ENCODE measurements at regions not wholly inside any gene's neighbourhood (a gene's known extent, or its start where the extent isn't known, plus 50 kb on each side); places are given as distances from the start of the nearest gene placed in this dataset.
A peak's percentile ranks its signal among the peaks of the same experiment; 100 is the strongest.
"Not testable (repeated sequence)": the region's sequence is repeated elsewhere in the genome, so short reads cannot be mapped to it uniquely, and the experiment has no call there.

DNA sequence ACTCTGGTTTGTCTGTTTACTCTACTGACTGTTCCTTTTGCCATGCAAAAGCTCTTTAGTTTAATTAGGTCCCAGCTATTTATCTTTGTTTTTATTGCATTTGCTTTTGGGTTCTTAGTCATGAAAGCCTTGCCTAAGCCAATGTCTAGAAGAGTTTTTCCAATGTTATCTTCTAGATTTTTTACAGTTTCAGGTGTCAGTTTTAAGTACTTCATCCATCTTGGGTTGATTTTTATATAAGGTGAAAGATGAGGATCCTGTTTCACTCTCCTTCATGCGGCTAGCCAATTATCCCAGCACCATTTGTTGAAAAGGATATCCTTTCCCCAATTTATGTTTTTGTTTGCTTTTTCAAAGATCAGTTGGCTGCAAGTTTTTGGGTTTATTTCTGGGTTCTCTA, 1100.5 kb upstream of the ALCAM start:
- ATAC-seq, result not testable (repeated sequence)

- no peak for ATAC-seq
- TF ChIP-seq OSR1 (CRISPR knock-in tag; IDR thresholded peaks at IDR 0.05) (no peak), ISL1 (CRISPR knock-in tag; IDR thresholded peaks at IDR 0.05) (no peak), TCF4 (CRISPR knock-in tag; IDR thresholded peaks at IDR 0.05; ENCODE audit: borderline replicate concordance) (no peak), GLIS3 (CRISPR knock-in tag; IDR thresholded peaks at IDR 0.05) (no peak), SNAI2 (CRISPR knock-in tag; IDR thresholded peaks at IDR 0.05) (no peak), ZNF565 (CRISPR knock-in tag; conservative IDR thresholded peaks at IDR 0.05; ENCODE audit: low read depth) (no peak), CSRNP3 (CRISPR knock-in tag; IDR thresholded peaks at IDR 0.05) (no peak), ZC3H10 (CRISPR knock-in tag; IDR thresholded peaks at IDR 0.05) (no peak), CREB5 (CRISPR knock-in tag; IDR thresholded peaks at IDR 0.05; ENCODE audit: low read depth) (no peak), TSHZ2 (CRISPR knock-in tag; IDR thresholded peaks at IDR 0.05) (no peak), ZNF70 (CRISPR knock-in tag; IDR thresholded peaks at IDR 0.05) (no peak), CSDC2 (CRISPR knock-in tag; IDR thresholded peaks at IDR 0.05) (no peak)
Measured at GRCh38 chr3:104269771-104270170, 1096.9 kb upstream of the ALCAM start.

DNA sequence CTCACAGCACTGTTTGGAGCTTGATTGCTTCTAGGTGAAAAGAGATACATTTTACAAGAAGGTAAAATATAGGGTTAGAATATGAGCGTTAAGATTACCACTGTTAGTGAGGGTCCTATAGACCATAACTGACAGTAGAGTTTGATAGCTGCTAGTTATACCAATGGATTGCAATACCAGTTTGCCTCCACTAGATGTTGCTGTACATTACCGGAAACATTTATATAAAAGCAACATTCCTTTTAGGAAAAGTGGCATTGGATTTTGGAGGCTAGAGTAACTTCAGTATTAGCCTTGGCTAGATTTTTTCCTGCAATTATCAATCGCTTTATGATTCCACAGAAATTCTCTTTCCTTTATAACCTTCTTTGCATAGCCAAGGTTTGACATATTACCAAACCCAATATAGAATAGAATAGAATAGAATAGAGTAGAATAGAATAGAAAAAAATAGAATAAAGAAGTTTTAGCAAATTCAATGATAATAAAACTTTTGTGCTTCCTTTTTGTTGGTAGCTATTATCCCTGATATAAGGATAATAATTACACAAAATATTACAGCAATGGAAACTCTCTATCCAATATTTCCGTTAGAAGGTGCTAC, 1093.6 kb upstream of the ALCAM start:
- ATAC-seq, result peak; percentile 42; the same call in 1 of the 3 replicates
- TF ChIP-seq ESRRG (CRISPR knock-in tag; IDR thresholded peaks at IDR 0.05) (no peak), ZNF8 (CRISPR knock-in tag; IDR thresholded peaks at IDR 0.05) (no peak), SNAI2 (CRISPR knock-in tag; IDR thresholded peaks at IDR 0.05) (no peak), RARB (CRISPR knock-in tag; IDR thresholded peaks at IDR 0.05) (no peak), CSDC2 (CRISPR knock-in tag; IDR thresholded peaks at IDR 0.05) (no peak), TCF4 (CRISPR knock-in tag; IDR thresholded peaks at IDR 0.05; ENCODE audit: borderline replicate concordance) (no peak), ZFP3 (CRISPR knock-in tag; IDR thresholded peaks at IDR 0.05) (no peak), ZC3H10 (CRISPR knock-in tag; IDR thresholded peaks at IDR 0.05) (no peak), PPARA (CRISPR knock-in tag; IDR thresholded peaks at IDR 0.05; ENCODE audit: borderline replicate concordance) (no peak), GLIS3 (CRISPR knock-in tag; IDR thresholded peaks at IDR 0.05) (no peak), TOX (CRISPR knock-in tag; IDR thresholded peaks at IDR 0.05; ENCODE audit: borderline replicate concordance) (no peak), ISL1 (CRISPR knock-in tag; IDR thresholded peaks at IDR 0.05) (no peak), ZFP30 (CRISPR knock-in tag; IDR thresholded peaks at IDR 0.05) (no peak), TSHZ2 (CRISPR knock-in tag; IDR thresholded peaks at IDR 0.05) (no peak), CREB5 (CRISPR knock-in tag; IDR thresholded peaks at IDR 0.05; ENCODE audit: low read depth) (no peak), ZNF70 (CRISPR knock-in tag; IDR thresholded peaks at IDR 0.05) (no peak), ZNF565 (CRISPR knock-in tag; conservative IDR thresholded peaks at IDR 0.05; ENCODE audit: low read depth) (no peak)
- TF ChIP-seq, protein P1, sequence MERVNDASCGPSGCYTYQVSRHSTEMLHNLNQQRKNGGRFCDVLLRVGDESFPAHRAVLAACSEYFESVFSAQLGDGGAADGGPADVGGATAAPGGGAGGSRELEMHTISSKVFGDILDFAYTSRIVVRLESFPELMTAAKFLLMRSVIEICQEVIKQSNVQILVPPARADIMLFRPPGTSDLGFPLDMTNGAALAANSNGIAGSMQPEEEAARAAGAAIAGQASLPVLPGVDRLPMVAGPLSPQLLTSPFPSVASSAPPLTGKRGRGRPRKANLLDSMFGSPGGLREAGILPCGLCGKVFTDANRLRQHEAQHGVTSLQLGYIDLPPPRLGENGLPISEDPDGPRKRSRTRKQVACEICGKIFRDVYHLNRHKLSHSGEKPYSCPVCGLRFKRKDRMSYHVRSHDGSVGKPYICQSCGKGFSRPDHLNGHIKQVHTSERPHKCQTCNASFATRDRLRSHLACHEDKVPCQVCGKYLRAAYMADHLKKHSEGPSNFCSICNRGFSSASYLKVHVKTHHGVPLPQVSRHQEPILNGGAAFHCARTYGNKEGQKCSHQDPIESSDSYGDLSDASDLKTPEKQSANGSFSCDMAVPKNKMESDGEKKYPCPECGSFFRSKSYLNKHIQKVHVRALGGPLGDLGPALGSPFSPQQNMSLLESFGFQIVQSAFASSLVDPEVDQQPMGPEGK (CRISPR knock-in tag; IDR thresholded peaks at IDR 0.05; ENCODE audit: borderline replicate concordance), result no peak
